GM12878 (cell line): ENCODE measurements at regions not wholly inside any gene's neighbourhood (a gene's known extent, or its start where the extent isn't known, plus 50 kb on each side); places are given as distances from the start of the nearest gene placed in this dataset.

Experiments
- ATAC-seq: fragments of 200-7000 bp; cut with Tn5 transposase; 3 replicates; pipeline ENCODE4 v1.9.1; 2020; ENCODE audit warnings: mild to moderate bottlenecking, moderate library complexity
- BruUV-seq: library from RNA; stranded (reverse); fragments of 400-500 nt; replicated peaks from 2 replicates; lab custom pipeline; 2021; lab: Mats Ljungman, UMichigan
- CTCF ChIA-PET: fragments of 300-600 bp; sonication (Branson Sonifier 250); formaldehyde crosslinking; extraction: SDS; loops from one replicate; lab custom pipeline; 2021; ENCODE audit warnings: inconsistent platforms; lab: Yijun Ruan, JAX
- POLR2A ChIA-PET: fragments of 350-600 bp; formaldehyde crosslinking; extraction: SDS; loops from one replicate; lab custom pipeline; 2021; ENCODE audit warnings: inconsistent platforms; lab: Charles Lee
- RAD21 ChIA-PET: fragments of 300-600 bp; sonication (Branson Sonifier 250); formaldehyde crosslinking; loops from one replicate; lab custom pipeline; 2023; ENCODE audit warnings: antibody characterized with exemption; ENCODE audit not compliant: unreplicated experiment; lab: Charles Lee
- SMC1A ChIA-PET: fragments of 300-600 bp; sonication (Branson Sonifier 250); formaldehyde crosslinking; loops from one replicate; lab custom pipeline; 2023; ENCODE audit not compliant: unreplicated experiment, uncharacterized antibody; lab: Charles Lee
- DNase-seq: peaks from one replicate; pipeline ENCODE4 v3.0.0-alpha.2; 2011; ENCODE audit warnings: low read depth, low spot score
- FAIRE-seq: peaks from 3 replicates; lab custom pipeline; 2011; peaks lifted over from hg19 to GRCh38; lab: Jason Lieb, UNC
- H2AFZ ChIP-seq: 2 replicates; pipeline ENCODE4 v1.6.0; 2011; ENCODE audit warnings: low read depth, low read length, control low read depth; ENCODE audit not compliant: control insufficient read depth
- H3K27ac ChIP-seq: 2 replicates; pipeline ENCODE4 v1.5.1; 2011; ENCODE audit warnings: control low read depth; ENCODE audit not compliant: control insufficient read depth, insufficient read depth
- H3K27me3 ChIP-seq, 2 experiments: replicated peaks in 1 of 2; 2 replicates each; pipeline versions ENCODE4 v1.6.0 to v1.6.1; 2011; ENCODE audit warnings: low read length in 1 of 2; ENCODE audit not compliant: control insufficient read depth in 2 of 2, insufficient read depth in 2 of 2
- H3K36me3 ChIP-seq, 2 experiments: 2 replicates each; pipeline ENCODE4 v1.5.1; 2011; ENCODE audit warnings: low read length in 1 of 2; ENCODE audit not compliant: control insufficient read depth in 2 of 2, insufficient read depth in 2 of 2
- H3K4me1 ChIP-seq: 2 replicates; pipeline ENCODE4 v1.6.1; 2011; ENCODE audit warnings: mild to moderate bottlenecking, low read length, moderate library complexity, mixed read lengths; ENCODE audit not compliant: control insufficient read depth, insufficient read depth
- H3K4me2 ChIP-seq: 2 replicates; pipeline ENCODE4 v1.6.0; 2011; ENCODE audit warnings: control low read depth; ENCODE audit not compliant: control insufficient read depth, insufficient read depth
- H3K4me3 ChIP-seq: fragments of 200-600 bp; sonication (generic); 2 replicates; pipeline ENCODE4 v1.5.1; 2016
- H3K79me2 ChIP-seq: 2 replicates; pipeline ENCODE4 v1.6.0; 2011; ENCODE audit warnings: low read length; ENCODE audit not compliant: control insufficient read depth, insufficient read depth
- H3K9ac ChIP-seq: 2 replicates; pipeline ENCODE4 v1.8.0; 2011; ENCODE audit warnings: low read length, control low read depth, mixed read lengths; ENCODE audit not compliant: control insufficient read depth, insufficient read depth
- H3K9me3 ChIP-seq: replicated peaks from 3 replicates; pipeline ENCODE4 v1.5.1; 2011; ENCODE audit warnings: mild to moderate bottlenecking, low read length; ENCODE audit not compliant: control insufficient read depth, insufficient read depth
- H4K20me1 ChIP-seq: 2 replicates; pipeline ENCODE4 v1.6.0; 2011; ENCODE audit not compliant: control insufficient read depth, insufficient read depth
- CHD1 ChIP-seq: IDR thresholded peaks from 2 replicates; pipeline ENCODE4 v1.6.1; 2012; ENCODE audit warnings: low read depth, low read length, improper control_type of control experiment
- E2F8 ChIP-seq: fragments of 450-650 bp; IDR thresholded peaks from 2 replicates; pipeline ENCODE4 v1.6.1; 2018; ENCODE audit warnings: mild to moderate bottlenecking, low read depth, moderate library complexity; ENCODE audit not compliant: partially characterized antibody
- ELK1 ChIP-seq: IDR thresholded peaks from 2 replicates; pipeline ENCODE4 v1.6.1; 2012; ENCODE audit warnings: low read depth, low read length, improper control_type of control experiment
- MEF2B ChIP-seq: fragments of 450-650 bp; IDR thresholded peaks from 2 replicates; pipeline ENCODE4 v1.6.1; 2018; ENCODE audit warnings: mild to moderate bottlenecking, moderate library complexity; ENCODE audit not compliant: partially characterized antibody, poor library complexity, severe bottlenecking
- PBX3 ChIP-seq: IDR thresholded peaks from 2 replicates; pipeline ENCODE4 v1.6.1; 2011; ENCODE audit warnings: mild to moderate bottlenecking, low read depth, low read length, moderate library complexity; ENCODE audit not compliant: insufficient replicate concordance
- POU2F2 ChIP-seq: IDR thresholded peaks from 3 replicates; pipeline ENCODE4 v1.6.1; 2011; ENCODE audit warnings: low read depth, mild to moderate bottlenecking, low read length, borderline replicate concordance
- ZNF687 ChIP-seq: fragments of 450-650 bp; IDR thresholded peaks from 2 replicates; pipeline ENCODE4 v1.6.1; 2017; ENCODE audit warnings: mild to moderate bottlenecking, moderate library complexity
- WGBS: methylation state at CpG from one replicate; pipeline ENCODE4 v1.1.6; 2016; ENCODE audit warnings: low lambda C conversion rate; ENCODE audit not compliant: insufficient replicate concordance, insufficient coverage; ENCODE audit errors: missing lambda C conversion rate; 5-methylcytosine and 5-hydroxymethylcytosine counted together
- in situ Hi-C: fragments of 300-500 bp; cut with MboI; formaldehyde crosslinking; loops from 9 replicates; pipeline ENCODE4 v1.14.3; 2018; ENCODE audit warnings: mixed read lengths
- intact Hi-C: fragments of 100-400 bp; cut with micrococcal nuclease; formaldehyde crosslinking; loops from one replicate; pipeline ENCODE4 v1.14.2; 2022; ENCODE audit not compliant: unreplicated experiment

- Histone ChIP-seq H3K79me2 (no peaks in the 10 kb centered on the region), H3K27ac (no peak overlapping the region), H3K9me3 (no peaks in the 10 kb centered on the region; the same call in 2 of the 3 replicates)
- ChIA-PET POLR2A (no interaction called here), CTCF (interaction anchor here (0.7 kb wide), 1 partner anchor 39 kb away, joined by 5 read pairs; no protein-coding TSS in a partner anchor), SMC1A (no interaction called here)
- no peak for DNase-seq
- no peak for TF ChIP-seq PBX3
- TF ChIP-seq, all 136 proteins: peak for 0
- in situ Hi-C loops (no loop called here), intact Hi-C loops (no loop called here)
- ATAC-seq (no peak), FAIRE-seq (no peak)
- H3K36me3 ChIP-seq: no peaks in the 10 kb centered on the region
- H2AFZ ChIP-seq: no peak overlapping the region
- H4K20me1 ChIP-seq: no peaks in the 10 kb centered on the region
- H3K27me3 ChIP-seq: no peaks in the 10 kb centered on the region
- H3K9ac ChIP-seq: no peak overlapping the region
- 37% methylated on average over 4 of the region's 4 CpGs for WGBS
- H3K4me3 ChIP-seq: no peak overlapping the region
- no peaks in the 10 kb centered on the region for H3K4me1 ChIP-seq
- no peak overlapping the region for H3K4me2 ChIP-seq
- no TSS peak for BruUV-seq
- RAD21 ChIA-PET: no interaction called here
Observed at GRCh38 chr1:58943776-58944175, 159.9 kb upstream of the JUN start.

- no peak for TF ChIP-seq ZNF687
- TF ChIP-seq POU2F2: no peak
- TF ChIP-seq MEF2B: no peak
- TF ChIP-seq E2F8: no peak
- TF ChIP-seq CHD1: no peak
- no peak for TF ChIP-seq ELK1
- Histone ChIP-seq H3K27ac (no peak overlapping the region), H2AFZ (no peak overlapping the region), H3K4me2 (no peak overlapping the region), H3K9ac (no peak overlapping the region), H3K27me3 (no peaks in the 10 kb centered on the region), H3K9me3 (no peaks in the 10 kb centered on the region; the same call in 2 of the 3 replicates), H3K4me1 (no peaks in the 10 kb centered on the region), H3K4me3 (no peak overlapping the region), H3K36me3 (no peaks in the 10 kb centered on the region), H4K20me1 (no peaks in the 10 kb centered on the region), H3K79me2 (no peaks in the 10 kb centered on the region)
- no peak for DNase-seq
- in situ Hi-C loops (no loop called here), intact Hi-C loops (no loop called here)
- CTCF ChIA-PET: interaction anchor here (0.7 kb wide), 1 partner anchor 39 kb away, joined by 5 read pairs; no protein-coding TSS in a partner anchor
- POLR2A ChIA-PET: no interaction called here
- BruUV-seq: no TSS peak
- RAD21 ChIA-PET: no interaction called here
- 100% methylated on average over 3 of the region's 3 CpGs for WGBS
- no peak for ATAC-seq
- FAIRE-seq: no peak
- SMC1A ChIA-PET: no interaction called here
Observed at GRCh38 chr1:58944439-58944838, 160.6 kb upstream of the JUN start.
